ENCODE measurements at regions not wholly inside any gene's neighbourhood (a gene's known extent, or its start where the extent isn't known, plus 50 kb on each side); places are given as distances from the start of the nearest gene placed in this dataset.

GRCh38 chr19:31205887-31206518, 143.2 kb downstream of the TSHZ3 start:
- DNase-seq (ENCODE audit: low spot score) (no peak), ATAC-seq (no peak)
- ChIA-PET POLR2A (no interaction called here), CTCF (no interaction called here)
- peaks cover 16% of the 10 kb centered on the region for H3K27me3 Mint-ChIP-seq (ENCODE audit: low read depth)
- no peaks in the 10 kb centered on the region for H3K36me3 Mint-ChIP-seq
- no peak overlapping the region for H3K27ac Mint-ChIP-seq
- H3K4me3 Mint-ChIP-seq = no peak overlapping the region
- H3K9me3 Mint-ChIP-seq = peaks cover 6% of the 10 kb centered on the region; the same call in 1 of the 2 replicates
- TF ChIP-seq ZNF263 (CRISPR knock-in tag; IDR thresholded peaks at IDR 0.05; ENCODE audit: low read depth) = no peak
- TF ChIP-seq NFYB (CRISPR knock-in tag; conservative IDR thresholded peaks at IDR 0.05; ENCODE audit: low read depth) = no peak
- no peak for TF ChIP-seq STAT6 (CRISPR knock-in tag; conservative IDR thresholded peaks at IDR 0.05; ENCODE audit: low read depth)
- no peak for TF ChIP-seq SMAD4 (CRISPR knock-in tag; IDR thresholded peaks at IDR 0.05)
- no peak for TF ChIP-seq RORB (CRISPR knock-in tag; IDR thresholded peaks at IDR 0.05)
- TF ChIP-seq ZNF416 (CRISPR knock-in tag; IDR thresholded peaks at IDR 0.05) = no peak
- TF ChIP-seq E2F4 (CRISPR knock-in tag; IDR thresholded peaks at IDR 0.05; ENCODE audit: borderline replicate concordance, low read depth) = no peak
- TF ChIP-seq USF2 (CRISPR knock-in tag; IDR thresholded peaks at IDR 0.05) = no peak
- H3K4me1 Mint-ChIP-seq = no peaks in the 10 kb centered on the region

GRCh38 chr19:31204115-31204514, 145.1 kb downstream of the TSHZ3 start:
- H3K27ac Mint-ChIP-seq = no peak overlapping the region
- H3K27me3 Mint-ChIP-seq (ENCODE audit: low read depth) = peaks cover 16% of the 10 kb centered on the region
- no peaks in the 10 kb centered on the region for H3K4me1 Mint-ChIP-seq

GRCh38 chr19:31185261-31185660, 164.0 kb downstream of the TSHZ3 start:
- ATAC-seq (peak; percentile 65), DNase-seq (ENCODE audit: low spot score) (no peak)
- Mint-ChIP-seq H3K9me3 (peaks cover 17% of the 10 kb centered on the region), H3K4me1 (peaks cover 20% of the 10 kb centered on the region), H3K27ac (no peak overlapping the region), H3K36me3 (0 out of 2 replicates have a peak, but pooled peaks cover 2% of the 10 kb centered on the region), H3K27me3 (ENCODE audit: low read depth) (no peaks in the 10 kb centered on the region), H3K4me3 (no peak overlapping the region)
- TF ChIP-seq ESRRA (CRISPR knock-in tag; IDR thresholded peaks at IDR 0.05; ENCODE audit: borderline replicate concordance) = no peak
- TF ChIP-seq HMGXB4 (CRISPR knock-in tag; IDR thresholded peaks at IDR 0.05) = no peak
- TF ChIP-seq TP53 (CRISPR knock-in tag; IDR thresholded peaks at IDR 0.05) = no peak
- no peak for TF ChIP-seq ZNF425 (CRISPR knock-in tag; conservative IDR thresholded peaks at IDR 0.05)
- TF ChIP-seq ZMAT4 (CRISPR knock-in tag; IDR thresholded peaks at IDR 0.05) = no peak
- no peak for TF ChIP-seq E2F1 (CRISPR knock-in tag; IDR thresholded peaks at IDR 0.05)
- no peak for TF ChIP-seq FOXP1 (CRISPR knock-in tag; IDR thresholded peaks at IDR 0.05; ENCODE audit: borderline replicate concordance)
- TF ChIP-seq CREB1 (CRISPR knock-in tag; IDR thresholded peaks at IDR 0.05) = no peak
- no peak for TF ChIP-seq EMX1 (CRISPR knock-in tag; IDR thresholded peaks at IDR 0.05)
- POLR2A ChIA-PET = interaction anchor here (0.7 kb wide), 1 partner anchor 37 kb away, joined by 4 read pairs; no protein-coding TSS in a partner anchor
- CTCF ChIA-PET = interaction anchor here (0.7 to 1.0 kb wide), 3 partner anchors 17 to 169 kb away, joined by 3 to 8 read pairs (median 3); no protein-coding TSS in a partner anchor

More at GRCh38 chr19:31204115-31204514, 145.1 kb downstream of the TSHZ3 start:
- Mint-ChIP-seq H3K9me3 (peaks cover 6% of the 10 kb centered on the region; the same call in 1 of the 2 replicates), H3K36me3 (no peaks in the 10 kb centered on the region), H3K4me3 (no peak overlapping the region)
- POLR2A ChIA-PET = no interaction called here
- DNase-seq (ENCODE audit: low spot score) (no peak), ATAC-seq (no peak)
- CTCF ChIA-PET = interaction anchor here (0.7 kb wide), 1 partner anchor 806 kb away, joined by 4 read pairs; no protein-coding TSS in a partner anchor
- TF ChIP-seq ZNF396 (CRISPR knock-in tag; IDR thresholded peaks at IDR 0.05; ENCODE audit: borderline replicate concordance) (no peak), CDX4 (CRISPR knock-in tag; IDR thresholded peaks at IDR 0.05; ENCODE audit: borderline replicate concordance) (no peak), EMX1 (CRISPR knock-in tag; IDR thresholded peaks at IDR 0.05) (no peak), GTF2I (CRISPR knock-in tag; conservative IDR thresholded peaks at IDR 0.05) (no peak), ZNF671 (CRISPR knock-in tag; IDR thresholded peaks at IDR 0.05) (no peak), ETV6 (CRISPR knock-in tag; IDR thresholded peaks at IDR 0.05) (no peak), CREB1 (CRISPR knock-in tag; IDR thresholded peaks at IDR 0.05) (no peak), ATF1 (CRISPR knock-in tag; IDR thresholded peaks at IDR 0.05) (no peak)
